Activated CD8-positive, alpha-beta T cell treated with anti-CD3 and anti-CD28 coated beads for 36 hours (primary cell): ENCODE measurements at regions not wholly inside any gene's neighbourhood (a gene's known extent, or its start where the extent isn't known, plus 50 kb on each side); places are given as distances from the start of the nearest gene placed in this dataset.

Source experiments
- ATAC-seq: fragments of 200-7000 bp; cut with Tn5 transposase; one replicate; pipeline ENCODE4 v1.10.0; 2021; ENCODE audit warnings: mild to moderate bottlenecking, moderate library complexity
- CTCF ChIA-PET: fragments of 350-600 bp; sonication (Branson Sonifier 250); formaldehyde crosslinking; loops from one replicate; lab custom pipeline; 2021; ENCODE audit warnings: antibody characterized with exemption; lab: Charles Lee
- POLR2A ChIA-PET: fragments of 350-600 bp; sonication (Branson Sonifier 250); formaldehyde crosslinking; loops from one replicate; lab custom pipeline; 2021; ENCODE audit warnings: antibody characterized with exemption; lab: Charles Lee
- DNase-seq: peaks from one replicate; pipeline ENCODE4 v3.0.0-alpha.2; 2020
- H3K27ac Mint-ChIP-seq: one replicate; pipeline ENCODE4 v1.8.0; 2021; ENCODE audit warnings: mild to moderate bottlenecking, mixed read lengths
- H3K27me3 Mint-ChIP-seq: one replicate; pipeline ENCODE4 v1.8.0; 2021; ENCODE audit warnings: mixed read lengths
- H3K36me3 Mint-ChIP-seq: one replicate; pipeline ENCODE4 v1.8.0; 2021; ENCODE audit warnings: low read depth, mixed read lengths
- H3K4me1 Mint-ChIP-seq: one replicate; pipeline ENCODE4 v1.8.0; 2021; ENCODE audit warnings: low read depth, mixed read lengths
- H3K4me3 Mint-ChIP-seq: one replicate; pipeline ENCODE4 v1.8.0; 2021; ENCODE audit warnings: mild to moderate bottlenecking, moderate library complexity, mixed read lengths
- H3K9me3 Mint-ChIP-seq: one replicate; pipeline ENCODE4 v1.8.0; 2021; ENCODE audit warnings: mixed read lengths
- CTCF ChIP-seq: fragments of 200-600 bp; IDR thresholded peaks from one replicate; pipeline ENCODE4 v1.8.0; 2022; ENCODE audit warnings: antibody characterized with exemption, mild to moderate bottlenecking
- intact Hi-C: fragments of 100-400 bp; cut with micrococcal nuclease; formaldehyde crosslinking; loops from one replicate; pipeline ENCODE4 v1.10.0; 2022

- Mint-ChIP-seq H3K4me1 (no peaks in the 10 kb centered on the region), H3K4me3 (no peak overlapping the region), H3K27ac (no peak overlapping the region), H3K27me3 (no peaks in the 10 kb centered on the region), H3K36me3 (no peaks in the 10 kb centered on the region), H3K9me3 (no peaks in the 10 kb centered on the region)
- POLR2A ChIA-PET, result no interaction called here
- TF ChIP-seq CTCF, result no peak
- ATAC-seq, result no peak
- CTCF ChIA-PET, result no interaction called here
- no peak for DNase-seq
- intact Hi-C loops, result loop anchor here (5.0 to 10.0 kb wide), 3 partner anchors 199 to 589 kb away; no protein-coding TSS in a partner anchor
Measured at GRCh38 chr3:17844236-17844635, 101.8 kb upstream of the TBC1D5 start.

- intact Hi-C loops, result loop anchor here (5.0 to 10.0 kb wide), 3 partner anchors 197 to 587 kb away; no protein-coding TSS in a partner anchor
- ChIA-PET POLR2A (interaction anchor here (0.7 kb wide), 1 partner anchor 17 kb away, joined by 3 read pairs; no protein-coding TSS in a partner anchor), CTCF (interaction anchor here (0.6 to 3.4 kb wide), 73 partner anchors 9 to 1533 kb away, joined by 3 to 26 read pairs (median 4); partner anchors contain the start of gene TBC1D5)
- no peak overlapping the region for H3K4me3 Mint-ChIP-seq
- peak; percentile 95 for ATAC-seq
- no peaks in the 10 kb centered on the region for H3K4me1 Mint-ChIP-seq
- no peak overlapping the region for H3K27ac Mint-ChIP-seq
- TF ChIP-seq CTCF, result peak; percentile 91
- no peaks in the 10 kb centered on the region for H3K36me3 Mint-ChIP-seq
- DNase-seq, result peak; percentile 83
- H3K9me3 Mint-ChIP-seq, result no peaks in the 10 kb centered on the region
- no peaks in the 10 kb centered on the region for H3K27me3 Mint-ChIP-seq
Measured at GRCh38 chr3:17841190-17841828, 98.9 kb upstream of the TBC1D5 start.

GRCh38 chr3:17840651-17841050 lies 98.2 kb upstream of the TBC1D5 start:
- ATAC-seq, result no peak
- H3K4me1 Mint-ChIP-seq, result no peaks in the 10 kb centered on the region
- no peaks in the 10 kb centered on the region for H3K27me3 Mint-ChIP-seq
- no peaks in the 10 kb centered on the region for H3K9me3 Mint-ChIP-seq
- DNase-seq, result no peak
- H3K27ac Mint-ChIP-seq, result no peak overlapping the region
- no peak for TF ChIP-seq CTCF
- no peak overlapping the region for H3K4me3 Mint-ChIP-seq
- ChIA-PET POLR2A (interaction anchor here (0.7 kb wide), 1 partner anchor 16 kb away, joined by 3 read pairs; no protein-coding TSS in a partner anchor), CTCF (interaction anchor here (0.6 to 3.4 kb wide), 61 partner anchors 9 to 1239 kb away, joined by 3 to 26 read pairs (median 5); partner anchors contain the start of gene TBC1D5)
- H3K36me3 Mint-ChIP-seq, result no peaks in the 10 kb centered on the region
- intact Hi-C loops, result loop anchor here (5.0 to 10.0 kb wide), 3 partner anchors 196 to 586 kb away; no protein-coding TSS in a partner anchor

GRCh38 chr3:17840126-17840525 lies 97.7 kb upstream of the TBC1D5 start:
- intact Hi-C loops, result loop anchor here (5.0 to 10.0 kb wide), 3 partner anchors 195 to 585 kb away; no protein-coding TSS in a partner anchor
- Mint-ChIP-seq H3K27me3 (no peaks in the 10 kb centered on the region), H3K4me3 (no peak overlapping the region), H3K36me3 (no peaks in the 10 kb centered on the region), H3K9me3 (no peaks in the 10 kb centered on the region), H3K27ac (no peak overlapping the region), H3K4me1 (no peaks in the 10 kb centered on the region)
- ChIA-PET POLR2A (no interaction called here), CTCF (interaction anchor here (0.6 to 3.0 kb wide), 19 partner anchors 11 to 1238 kb away, joined by 3 to 26 read pairs (median 6); no protein-coding TSS in a partner anchor)
- DNase-seq (no peak), ATAC-seq (no peak)
- no peak for TF ChIP-seq CTCF

GRCh38 chr3:17836919-17837318 lies 94.5 kb upstream of the TBC1D5 start:
- Mint-ChIP-seq H3K27me3 (peaks cover 3% of the 10 kb centered on the region), H3K9me3 (no peaks in the 10 kb centered on the region), H3K4me3 (no peak overlapping the region), H3K27ac (no peak overlapping the region), H3K4me1 (no peaks in the 10 kb centered on the region), H3K36me3 (no peaks in the 10 kb centered on the region)
- POLR2A ChIA-PET, result no interaction called here
- CTCF ChIA-PET, result interaction anchor here (1.1 to 1.6 kb wide), 5 partner anchors 10 to 439 kb away, joined by 3 to 7 read pairs (median 4); no protein-coding TSS in a partner anchor
- ATAC-seq (no peak), DNase-seq (no peak)
- no peak for TF ChIP-seq CTCF
- intact Hi-C loops, result no loop called here
